Body of pancreas (tissue), 4 donors: ENCODE measurements at regions not wholly inside any gene's neighbourhood (a gene's known extent, or its start where the extent isn't known, plus 50 kb on each side); places are given as distances from the start of the nearest gene placed in this dataset.

Experiments
- ATAC-seq: fragments of 150-250 bp; one replicate; pipeline ENCODE4 v1.9.1; 2016
- DNase-seq, 4 donors: peaks; one replicate each; pipeline ENCODE4 v3.0.0-alpha.2; 2019
- H3K27ac ChIP-seq, 4 donors: fragments of 200-600 bp; sonication (generic); 1 replicate in 3 of 4; 2 replicates in 1 of 4; pipeline versions ENCODE4 v1.5.1 to v1.6.1; 2016 to 2019; ENCODE audit warnings: mild to moderate bottlenecking in 1 of 4, mixed read lengths in 1 of 4, moderate library complexity in 1 of 4
- H3K27me3 ChIP-seq, 2 donors: fragments of 200-600 bp; sonication (generic); one replicate each; pipeline ENCODE4 v1.6.0; 2016; ENCODE audit warnings: mild to moderate bottlenecking in 1 of 2
- H3K36me3 ChIP-seq, 2 donors: fragments of 200-600 bp; sonication (generic); replicated peaks in 1 of 2; 2 replicates each; pipeline ENCODE4 v1.5.1; 2016; ENCODE audit warnings: low read depth in 2 of 2; ENCODE audit not compliant: insufficient read depth in 1 of 2
- H3K4me1 ChIP-seq: fragments of 200-600 bp; sonication (generic); one replicate; pipeline ENCODE4 v1.6.0; 2016
- H3K4me3 ChIP-seq, 2 donors: fragments of 200-600 bp; sonication (generic); 1 replicate in 1 of 2; 2 replicates in 1 of 2; pipeline ENCODE4 v1.5.1; 2016 to 2019
- H3K9me3 ChIP-seq, 3 donors: fragments of 200-600 bp; sonication (generic); 1 replicate in 2 of 3; 2 replicates in 1 of 3; pipeline ENCODE4 v1.5.1; 2016
- POLR2A ChIP-seq, 3 donors: fragments of 450-650 bp; IDR thresholded peaks; one replicate each; pipeline ENCODE4 v1.6.1; 2016; ENCODE audit warnings: antibody characterized with exemption in 3 of 3, mild to moderate bottlenecking in 2 of 3
- whole genome bisulfite sequencing, 2 donors: methylation state at CpG; one replicate each; pipeline ENCODE4 v1.1.5; 2017; 5-methylcytosine and 5-hydroxymethylcytosine counted together
- intact Hi-C: fragments of 100-400 bp; cut with DNase I; formaldehyde crosslinking; loops from one replicate; pipeline ENCODE4 v1.15.1; 2023
- TF ChIP-seq, protein P1 (sequence below), 7 experiments: fragments of 450-650 bp in 4 of 7; fragments of 200-600 bp in 3 of 7; sonication (generic) in 3 of 7; IDR thresholded peaks; one replicate each; pipeline ENCODE4 v1.5.1; 2016 to 2019; ENCODE audit warnings: antibody characterized with exemption in 7 of 7

- no peaks in the 10 kb centered on the region for H3K27me3 ChIP-seq
- no peak overlapping the region for H3K4me3 ChIP-seq
- no peak for DNase-seq
- no peaks in the 10 kb centered on the region for H3K4me1 ChIP-seq
- TF ChIP-seq POLR2A (IDR thresholded peaks at IDR 0.05), result no peak
- TF ChIP-seq, protein P1, sequence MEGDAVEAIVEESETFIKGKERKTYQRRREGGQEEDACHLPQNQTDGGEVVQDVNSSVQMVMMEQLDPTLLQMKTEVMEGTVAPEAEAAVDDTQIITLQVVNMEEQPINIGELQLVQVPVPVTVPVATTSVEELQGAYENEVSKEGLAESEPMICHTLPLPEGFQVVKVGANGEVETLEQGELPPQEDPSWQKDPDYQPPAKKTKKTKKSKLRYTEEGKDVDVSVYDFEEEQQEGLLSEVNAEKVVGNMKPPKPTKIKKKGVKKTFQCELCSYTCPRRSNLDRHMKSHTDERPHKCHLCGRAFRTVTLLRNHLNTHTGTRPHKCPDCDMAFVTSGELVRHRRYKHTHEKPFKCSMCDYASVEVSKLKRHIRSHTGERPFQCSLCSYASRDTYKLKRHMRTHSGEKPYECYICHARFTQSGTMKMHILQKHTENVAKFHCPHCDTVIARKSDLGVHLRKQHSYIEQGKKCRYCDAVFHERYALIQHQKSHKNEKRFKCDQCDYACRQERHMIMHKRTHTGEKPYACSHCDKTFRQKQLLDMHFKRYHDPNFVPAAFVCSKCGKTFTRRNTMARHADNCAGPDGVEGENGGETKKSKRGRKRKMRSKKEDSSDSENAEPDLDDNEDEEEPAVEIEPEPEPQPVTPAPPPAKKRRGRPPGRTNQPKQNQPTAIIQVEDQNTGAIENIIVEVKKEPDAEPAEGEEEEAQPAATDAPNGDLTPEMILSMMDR (IDR thresholded peaks at IDR 0.05), result no peak
- WGBS, 2 donors, result 37 to 48% methylated on average over 4 of the region's 4 CpGs
- no peaks in the 10 kb centered on the region for H3K9me3 ChIP-seq
- H3K36me3 ChIP-seq, result no peaks in the 10 kb centered on the region
- ATAC-seq, result no peak
- intact Hi-C loops, result no loop called here
- H3K27ac ChIP-seq, result no peak overlapping the region
Measured at GRCh38 chr18:73409242-73409641, 541.5 kb upstream of the NETO1 start.

- DNase-seq, result no peak
- Histone ChIP-seq H3K27ac (no peak overlapping the region), H3K27me3 (no peaks in the 10 kb centered on the region), H3K36me3 (no peaks in the 10 kb centered on the region), H3K4me1 (no peaks in the 10 kb centered on the region), H3K9me3 (no peaks in the 10 kb centered on the region), H3K4me3 (no peak overlapping the region)
- no peak for ATAC-seq
- TF ChIP-seq POLR2A (IDR thresholded peaks at IDR 0.05), result no peak
- TF ChIP-seq, protein P1 (IDR thresholded peaks at IDR 0.05), result no peak
- intact Hi-C loops, result no loop called here
- WGBS, 2 donors, result 46 to 49% methylated on average over 5 of the region's 5 CpGs
Measured at GRCh38 chr18:73408469-73408868, 540.7 kb upstream of the NETO1 start.

DNA sequence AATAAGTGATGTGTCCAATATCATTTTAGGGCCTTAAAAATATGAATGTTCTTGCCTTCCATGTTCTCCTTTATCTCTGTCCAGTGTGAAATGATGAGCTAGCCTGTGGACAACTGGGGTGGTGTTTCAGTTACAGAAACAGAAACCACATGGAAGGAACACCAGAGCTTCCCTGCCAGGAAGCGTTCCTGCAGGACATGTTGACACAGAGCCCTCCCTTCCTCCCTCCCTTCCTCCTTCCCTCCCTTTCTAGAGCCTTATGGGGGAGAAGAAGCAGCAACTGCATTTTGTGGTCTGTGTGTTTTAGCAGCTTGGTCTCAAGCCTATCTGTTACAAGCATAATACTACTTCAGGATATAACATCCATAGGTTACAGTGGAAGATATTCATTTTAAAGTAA, 539.7 kb upstream of the NETO1 start:
- no peak overlapping the region for H3K4me3 ChIP-seq
- no peaks in the 10 kb centered on the region for H3K4me1 ChIP-seq
- no peaks in the 10 kb centered on the region for H3K27me3 ChIP-seq
- no peaks in the 10 kb centered on the region for H3K36me3 ChIP-seq
- intact Hi-C loops, result no loop called here
- TF ChIP-seq, protein P1 (IDR thresholded peaks at IDR 0.05), result no peak
- no peak for TF ChIP-seq POLR2A (IDR thresholded peaks at IDR 0.05)
- no peak overlapping the region for H3K27ac ChIP-seq
- DNase-seq (no peak), ATAC-seq (no peak)
- H3K9me3 ChIP-seq, result no peaks in the 10 kb centered on the region
- WGBS, 2 donors, result 17 to 30% methylated on average over 1 of the region's 1 CpG

DNA sequence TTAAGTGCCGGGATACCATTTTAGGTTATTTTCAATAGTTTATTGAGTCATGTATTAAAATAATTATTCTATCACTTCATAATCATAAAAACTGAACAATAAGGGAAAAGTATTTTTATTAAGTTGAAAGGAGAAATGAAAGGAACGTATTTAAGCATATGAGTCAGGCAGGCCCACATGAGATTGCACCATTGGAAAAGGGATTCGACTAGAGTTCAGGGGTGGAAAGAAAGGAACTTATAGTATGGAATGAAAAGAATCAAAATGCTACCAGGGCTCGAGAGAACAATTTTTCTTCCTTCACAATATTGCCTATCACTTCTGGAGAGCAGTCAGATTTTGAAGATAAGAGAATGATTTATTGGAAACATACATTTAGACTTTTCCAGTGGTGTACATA, 516.5 kb upstream of the NETO1 start:
- TF ChIP-seq, protein P1 (IDR thresholded peaks at IDR 0.05), result no peak
- no peak for TF ChIP-seq POLR2A (IDR thresholded peaks at IDR 0.05)
- intact Hi-C loops, result no loop called here
- Histone ChIP-seq H3K27me3 (no peaks in the 10 kb centered on the region), H3K9me3 (no peaks in the 10 kb centered on the region), H3K27ac (no peak overlapping the region), H3K4me3 (no peak overlapping the region), H3K36me3 (no peaks in the 10 kb centered on the region), H3K4me1 (no peaks in the 10 kb centered on the region)
- ATAC-seq (no peak), DNase-seq (no peak)
- 44 to 61% methylated on average over 4 of the region's 4 CpGs for WGBS, 2 donors

- H3K4me1 ChIP-seq, result no peaks in the 10 kb centered on the region
- intact Hi-C loops, result no loop called here
- ATAC-seq (no peak), DNase-seq (no peak)
- no peak overlapping the region for H3K4me3 ChIP-seq
- H3K27me3 ChIP-seq, result no peaks in the 10 kb centered on the region
- TF ChIP-seq, protein P1 (IDR thresholded peaks at IDR 0.05), result no peak
- TF ChIP-seq POLR2A (IDR thresholded peaks at IDR 0.05), result no peak
- no peaks in the 10 kb centered on the region for H3K9me3 ChIP-seq
- H3K36me3 ChIP-seq, result no peaks in the 10 kb centered on the region
- no peak overlapping the region for H3K27ac ChIP-seq
Measured at GRCh38 chr18:73381699-73382036, 513.9 kb upstream of the NETO1 start.
